Fibroblast of the aortic adventitia (primary cell): ENCODE measurements at regions not wholly inside any gene's neighbourhood (a gene's known extent, or its start where the extent isn't known, plus 50 kb on each side); places are given as distances from the start of the nearest gene placed in this dataset.

ENCODE experiments used
- DNase-seq: peaks from one replicate; pipeline ENCODE4 v3.0.0-alpha.2; 2010; ENCODE audit warnings: low read depth
- H3K4me3 ChIP-seq: 2 replicates; pipeline ENCODE4 v1.5.1; 2011; ENCODE audit warnings: low read depth, mild to moderate bottlenecking, control low read depth, low read length, moderate library complexity
- TF ChIP-seq, protein P1 (sequence below): IDR thresholded peaks from 2 replicates; pipeline ENCODE4 v1.5.1; 2011; ENCODE audit warnings: mild to moderate bottlenecking, low read length, control low read depth, inconsistent platforms; ENCODE audit not compliant: insufficient read depth

DNA sequence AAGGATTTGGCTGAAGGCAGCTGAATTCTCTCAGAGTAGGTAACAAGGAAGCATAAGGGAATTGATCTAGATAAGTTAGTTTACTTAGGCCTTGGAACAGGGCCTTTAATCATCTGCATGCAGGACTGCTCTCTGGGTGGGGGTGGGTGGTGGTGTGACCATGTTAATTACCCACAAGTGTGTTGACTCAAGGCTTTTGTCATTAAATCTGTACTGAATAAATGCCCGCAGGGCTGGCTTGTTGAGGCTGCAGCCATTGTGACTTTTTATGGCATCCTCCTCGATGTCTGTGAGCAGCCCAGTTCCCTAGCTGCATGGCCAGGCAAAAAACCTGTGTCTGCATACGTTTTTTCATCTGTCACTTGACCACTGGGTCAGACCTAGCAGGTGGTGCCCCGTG is 63.5 kb upstream of the ASCC3 start:
- no peak for DNase-seq
- no peak overlapping the region for H3K4me3 ChIP-seq
- TF ChIP-seq, protein P1, sequence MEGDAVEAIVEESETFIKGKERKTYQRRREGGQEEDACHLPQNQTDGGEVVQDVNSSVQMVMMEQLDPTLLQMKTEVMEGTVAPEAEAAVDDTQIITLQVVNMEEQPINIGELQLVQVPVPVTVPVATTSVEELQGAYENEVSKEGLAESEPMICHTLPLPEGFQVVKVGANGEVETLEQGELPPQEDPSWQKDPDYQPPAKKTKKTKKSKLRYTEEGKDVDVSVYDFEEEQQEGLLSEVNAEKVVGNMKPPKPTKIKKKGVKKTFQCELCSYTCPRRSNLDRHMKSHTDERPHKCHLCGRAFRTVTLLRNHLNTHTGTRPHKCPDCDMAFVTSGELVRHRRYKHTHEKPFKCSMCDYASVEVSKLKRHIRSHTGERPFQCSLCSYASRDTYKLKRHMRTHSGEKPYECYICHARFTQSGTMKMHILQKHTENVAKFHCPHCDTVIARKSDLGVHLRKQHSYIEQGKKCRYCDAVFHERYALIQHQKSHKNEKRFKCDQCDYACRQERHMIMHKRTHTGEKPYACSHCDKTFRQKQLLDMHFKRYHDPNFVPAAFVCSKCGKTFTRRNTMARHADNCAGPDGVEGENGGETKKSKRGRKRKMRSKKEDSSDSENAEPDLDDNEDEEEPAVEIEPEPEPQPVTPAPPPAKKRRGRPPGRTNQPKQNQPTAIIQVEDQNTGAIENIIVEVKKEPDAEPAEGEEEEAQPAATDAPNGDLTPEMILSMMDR, result no peak

DNA sequence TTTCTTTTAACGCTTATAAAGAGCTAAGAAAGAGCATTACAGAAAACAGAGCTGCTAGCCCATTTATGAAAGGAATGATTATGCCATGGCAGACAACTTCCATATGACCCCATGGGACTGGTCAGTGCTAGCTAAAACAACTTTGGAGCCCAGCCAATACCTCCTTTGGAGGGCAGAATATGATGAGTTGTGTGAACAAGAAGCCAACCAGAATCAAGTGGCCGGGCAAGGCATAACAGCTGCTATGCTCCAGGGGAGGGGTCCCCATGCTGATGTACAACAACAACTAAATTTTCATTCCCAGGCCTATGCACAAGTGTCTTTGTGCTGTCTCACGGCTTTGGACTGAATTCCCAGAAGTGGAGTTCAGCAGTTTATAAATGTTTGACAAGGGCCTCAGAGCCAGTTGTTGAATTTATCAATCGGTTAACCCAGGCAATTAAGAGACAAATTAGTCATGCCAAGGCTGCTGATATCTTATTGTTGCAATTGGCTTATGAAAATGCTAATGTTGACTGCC is 65.0 kb upstream of the ASCC3 start:
- no peak overlapping the region for H3K4me3 ChIP-seq
- TF ChIP-seq, protein P1, result no peak
- DNase-seq, result no peak

DNA sequence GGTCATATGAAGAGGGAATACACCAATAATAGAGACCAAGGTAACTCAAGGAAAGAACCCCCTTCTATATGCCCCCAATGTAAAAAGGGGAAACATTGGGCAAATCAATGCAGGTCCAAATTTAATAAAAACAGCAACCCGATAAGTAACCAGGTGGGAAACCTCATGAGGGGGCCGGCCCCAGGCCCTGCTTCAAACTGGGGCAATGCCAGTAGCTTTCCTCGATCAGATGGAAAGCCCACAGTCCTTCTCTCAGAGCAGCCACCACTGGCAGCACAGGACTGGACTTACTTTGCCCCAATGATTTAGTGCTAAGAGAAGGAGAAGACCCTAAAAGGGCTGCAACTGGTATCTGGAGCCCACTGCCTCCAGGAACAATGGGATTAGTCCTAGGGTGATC is 65.6 kb upstream of the ASCC3 start:
- no peak overlapping the region for H3K4me3 ChIP-seq
- no peak for DNase-seq
- TF ChIP-seq, protein P1, result no peak

DNA sequence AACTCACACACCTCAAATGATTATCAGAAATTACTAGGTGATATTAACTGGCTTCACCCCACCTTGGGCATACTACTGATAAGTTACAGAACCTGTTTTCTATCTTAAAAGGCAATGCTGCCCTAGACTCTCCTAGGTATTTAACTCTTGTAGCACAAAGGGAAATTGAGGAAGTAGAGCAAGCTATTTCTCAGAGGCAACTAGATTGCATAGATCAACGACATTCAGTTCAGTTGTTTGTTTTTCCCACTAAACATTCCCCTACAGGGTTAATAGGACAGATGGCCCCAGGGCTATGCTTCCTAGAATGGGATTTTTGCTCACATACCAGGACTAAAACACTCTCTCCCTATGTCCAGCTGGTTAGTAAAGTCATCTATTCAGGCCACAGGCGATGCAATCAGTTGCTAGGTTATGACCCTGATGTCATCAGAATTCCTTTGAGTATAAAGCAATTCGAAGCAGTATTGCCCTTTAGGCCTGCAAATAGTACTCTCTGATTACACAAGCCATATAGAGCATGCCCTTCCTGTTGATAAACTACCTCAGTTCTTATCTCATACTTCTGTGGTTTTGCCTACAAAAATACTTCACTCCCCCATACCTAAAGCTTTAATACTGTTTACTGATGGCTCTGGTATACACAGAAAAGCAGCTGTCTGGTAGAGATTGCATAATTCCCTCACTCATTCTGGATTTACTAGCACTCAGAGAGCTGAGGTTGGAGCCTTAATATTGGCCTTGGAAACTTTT is 67.4 kb upstream of the ASCC3 start:
- no peak overlapping the region for H3K4me3 ChIP-seq
- DNase-seq, result peak; percentile 3
- TF ChIP-seq, protein P1, result no peak

DNA sequence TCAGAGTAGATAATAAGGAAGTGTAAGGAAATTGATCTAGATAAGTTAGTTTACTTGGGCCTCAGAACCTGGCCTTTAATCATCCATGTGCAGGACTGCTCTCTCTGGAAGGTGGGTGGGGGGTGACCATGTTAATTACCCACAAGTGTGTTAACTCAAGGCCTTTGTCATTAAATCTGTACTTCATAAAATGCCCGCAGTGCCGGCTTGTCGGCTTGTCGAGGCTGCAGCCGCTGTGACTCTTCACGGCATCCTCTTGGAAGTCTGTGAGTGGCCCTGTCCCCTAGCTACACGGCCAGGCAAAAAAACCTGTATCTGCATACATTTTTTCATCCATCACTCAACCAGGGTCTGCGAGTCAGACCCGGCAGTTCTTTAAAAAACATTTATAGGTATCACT is 70.9 kb upstream of the ASCC3 start:
- no peak overlapping the region for H3K4me3 ChIP-seq
- no peak for DNase-seq
- TF ChIP-seq, protein P1, result no peak

DNA sequence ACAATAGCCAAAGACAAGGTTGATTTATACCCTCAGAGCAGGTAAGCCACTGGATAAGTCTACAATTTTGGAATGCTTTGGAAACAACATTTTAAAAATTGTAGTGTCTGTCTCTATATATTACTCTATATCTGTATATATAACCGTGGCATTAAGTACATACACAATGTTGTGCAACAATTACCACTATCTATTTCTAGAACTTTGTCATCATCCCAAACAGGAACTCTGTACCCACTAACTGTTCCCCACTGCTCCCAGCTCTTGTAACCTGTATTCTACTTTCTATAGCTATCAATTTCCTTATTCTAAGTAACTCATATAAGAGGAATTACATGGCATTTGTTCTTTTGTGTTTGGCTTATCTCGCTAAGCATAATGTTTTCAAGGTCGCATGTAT is 78.2 kb upstream of the ASCC3 start:
- no peak overlapping the region for H3K4me3 ChIP-seq
- DNase-seq, result no peak
- TF ChIP-seq, protein P1, result no peak
